ENCODE measurements at regions not wholly inside any gene's neighbourhood (a gene's known extent, or its start where the extent isn't known, plus 50 kb on each side); places are given as distances from the start of the nearest gene placed in this dataset.

DNA sequence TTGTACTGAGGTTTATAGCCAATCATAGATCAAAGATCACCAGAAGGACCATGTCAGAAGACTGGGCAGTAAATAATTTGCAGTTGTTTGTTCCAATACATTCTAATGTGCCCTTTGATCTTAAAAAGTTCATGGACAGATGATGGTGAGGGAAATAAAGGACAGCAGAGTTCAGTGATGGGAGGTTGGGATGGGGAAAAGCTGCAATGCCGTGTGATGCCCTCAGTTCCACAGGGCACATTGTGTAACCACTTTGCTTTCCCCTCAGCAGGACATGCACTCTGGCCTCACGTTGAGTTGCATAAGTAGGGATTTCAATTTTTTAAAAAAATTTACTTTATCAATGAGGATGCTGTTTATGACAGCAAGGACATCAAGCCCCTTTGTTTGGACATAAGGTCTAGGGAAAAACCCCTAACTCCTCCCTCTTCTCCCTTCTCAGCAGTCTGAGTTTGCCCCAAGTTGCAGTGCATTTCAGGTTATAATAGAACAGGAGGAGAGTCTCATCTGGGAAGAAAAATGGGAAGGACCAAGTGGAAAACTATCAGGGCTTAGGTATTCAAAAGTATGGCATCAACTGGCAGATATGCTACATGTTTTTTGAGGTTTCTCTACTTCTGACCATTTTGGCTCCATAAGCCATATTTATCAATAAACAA is 83.1 kb upstream of the TMED7 start:
- TF ChIP-seq, protein P1, sequence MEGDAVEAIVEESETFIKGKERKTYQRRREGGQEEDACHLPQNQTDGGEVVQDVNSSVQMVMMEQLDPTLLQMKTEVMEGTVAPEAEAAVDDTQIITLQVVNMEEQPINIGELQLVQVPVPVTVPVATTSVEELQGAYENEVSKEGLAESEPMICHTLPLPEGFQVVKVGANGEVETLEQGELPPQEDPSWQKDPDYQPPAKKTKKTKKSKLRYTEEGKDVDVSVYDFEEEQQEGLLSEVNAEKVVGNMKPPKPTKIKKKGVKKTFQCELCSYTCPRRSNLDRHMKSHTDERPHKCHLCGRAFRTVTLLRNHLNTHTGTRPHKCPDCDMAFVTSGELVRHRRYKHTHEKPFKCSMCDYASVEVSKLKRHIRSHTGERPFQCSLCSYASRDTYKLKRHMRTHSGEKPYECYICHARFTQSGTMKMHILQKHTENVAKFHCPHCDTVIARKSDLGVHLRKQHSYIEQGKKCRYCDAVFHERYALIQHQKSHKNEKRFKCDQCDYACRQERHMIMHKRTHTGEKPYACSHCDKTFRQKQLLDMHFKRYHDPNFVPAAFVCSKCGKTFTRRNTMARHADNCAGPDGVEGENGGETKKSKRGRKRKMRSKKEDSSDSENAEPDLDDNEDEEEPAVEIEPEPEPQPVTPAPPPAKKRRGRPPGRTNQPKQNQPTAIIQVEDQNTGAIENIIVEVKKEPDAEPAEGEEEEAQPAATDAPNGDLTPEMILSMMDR (IDR thresholded peaks at IDR 0.05) = no peak
- no peak for TF ChIP-seq POLR2A (IDR thresholded peaks at IDR 0.05)
